HFFc6 (cell line): ENCODE measurements at regions not wholly inside any gene's neighbourhood (a gene's known extent, or its start where the extent isn't known, plus 50 kb on each side); places are given as distances from the start of the nearest gene placed in this dataset.

Experiments
- DNase-seq: peaks from one replicate; pipeline ENCODE4 v3.0.0-alpha.2; 2018
- H3K27ac Mint-ChIP-seq: 2 replicates; pipeline ENCODE4 v1.8.0; 2020; ENCODE audit warnings: mild to moderate bottlenecking, mixed read lengths
- H3K27me3 Mint-ChIP-seq: 2 replicates; pipeline ENCODE4 v1.8.0; 2021; ENCODE audit warnings: mild to moderate bottlenecking, moderate library complexity, mixed read lengths; ENCODE audit not compliant: insufficient read depth
- H3K36me3 Mint-ChIP-seq: 2 replicates; pipeline ENCODE4 v1.8.0; 2021; ENCODE audit warnings: low read depth, mixed read lengths
- H3K4me1 Mint-ChIP-seq: 2 replicates; pipeline ENCODE4 v1.8.0; 2020; ENCODE audit warnings: low read depth, mixed read lengths
- H3K4me3 Mint-ChIP-seq: 2 replicates; pipeline ENCODE4 v1.8.0; 2020; ENCODE audit warnings: mild to moderate bottlenecking, moderate library complexity, mixed read lengths
- H3K9me3 Mint-ChIP-seq: 2 replicates; pipeline ENCODE4 v1.8.0; 2020; ENCODE audit warnings: mild to moderate bottlenecking, mixed read lengths
- TF ChIP-seq, protein P1 (sequence below): fragments of 200-600 bp; sonication (generic); IDR thresholded peaks from 2 replicates; pipeline ENCODE4 v1.5.0; 2021; ENCODE audit warnings: antibody characterized with exemption, mild to moderate bottlenecking

DNA sequence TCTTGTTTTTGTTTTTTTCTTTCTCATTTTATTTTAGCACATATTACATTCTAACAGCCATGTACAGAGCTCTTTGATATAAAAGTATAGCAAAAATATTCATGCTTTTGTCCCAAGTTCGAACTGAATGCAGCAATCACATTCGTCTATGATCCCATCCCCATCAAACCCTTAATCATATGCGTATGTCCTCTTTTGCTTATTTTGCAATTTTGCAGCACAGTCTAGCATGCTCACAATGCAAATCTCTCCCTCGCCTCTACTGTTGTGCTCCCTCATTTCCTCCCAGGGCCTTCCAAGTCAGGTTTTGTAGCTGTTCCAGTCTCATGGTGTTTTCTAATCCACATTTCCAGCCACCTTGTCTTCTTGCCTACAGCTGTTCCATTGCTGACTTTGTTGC, 144.6 kb upstream of the VEPH1 start:
- Mint-ChIP-seq H3K4me3 (no peak overlapping the region), H3K9me3 (no peaks in the 10 kb centered on the region), H3K27me3 (peaks cover 7% of the 10 kb centered on the region), H3K4me1 (no peaks in the 10 kb centered on the region), H3K27ac (no peak overlapping the region), H3K36me3 (no peaks in the 10 kb centered on the region)
- TF ChIP-seq, protein P1, sequence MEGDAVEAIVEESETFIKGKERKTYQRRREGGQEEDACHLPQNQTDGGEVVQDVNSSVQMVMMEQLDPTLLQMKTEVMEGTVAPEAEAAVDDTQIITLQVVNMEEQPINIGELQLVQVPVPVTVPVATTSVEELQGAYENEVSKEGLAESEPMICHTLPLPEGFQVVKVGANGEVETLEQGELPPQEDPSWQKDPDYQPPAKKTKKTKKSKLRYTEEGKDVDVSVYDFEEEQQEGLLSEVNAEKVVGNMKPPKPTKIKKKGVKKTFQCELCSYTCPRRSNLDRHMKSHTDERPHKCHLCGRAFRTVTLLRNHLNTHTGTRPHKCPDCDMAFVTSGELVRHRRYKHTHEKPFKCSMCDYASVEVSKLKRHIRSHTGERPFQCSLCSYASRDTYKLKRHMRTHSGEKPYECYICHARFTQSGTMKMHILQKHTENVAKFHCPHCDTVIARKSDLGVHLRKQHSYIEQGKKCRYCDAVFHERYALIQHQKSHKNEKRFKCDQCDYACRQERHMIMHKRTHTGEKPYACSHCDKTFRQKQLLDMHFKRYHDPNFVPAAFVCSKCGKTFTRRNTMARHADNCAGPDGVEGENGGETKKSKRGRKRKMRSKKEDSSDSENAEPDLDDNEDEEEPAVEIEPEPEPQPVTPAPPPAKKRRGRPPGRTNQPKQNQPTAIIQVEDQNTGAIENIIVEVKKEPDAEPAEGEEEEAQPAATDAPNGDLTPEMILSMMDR: no peak
- no peak for DNase-seq

DNA sequence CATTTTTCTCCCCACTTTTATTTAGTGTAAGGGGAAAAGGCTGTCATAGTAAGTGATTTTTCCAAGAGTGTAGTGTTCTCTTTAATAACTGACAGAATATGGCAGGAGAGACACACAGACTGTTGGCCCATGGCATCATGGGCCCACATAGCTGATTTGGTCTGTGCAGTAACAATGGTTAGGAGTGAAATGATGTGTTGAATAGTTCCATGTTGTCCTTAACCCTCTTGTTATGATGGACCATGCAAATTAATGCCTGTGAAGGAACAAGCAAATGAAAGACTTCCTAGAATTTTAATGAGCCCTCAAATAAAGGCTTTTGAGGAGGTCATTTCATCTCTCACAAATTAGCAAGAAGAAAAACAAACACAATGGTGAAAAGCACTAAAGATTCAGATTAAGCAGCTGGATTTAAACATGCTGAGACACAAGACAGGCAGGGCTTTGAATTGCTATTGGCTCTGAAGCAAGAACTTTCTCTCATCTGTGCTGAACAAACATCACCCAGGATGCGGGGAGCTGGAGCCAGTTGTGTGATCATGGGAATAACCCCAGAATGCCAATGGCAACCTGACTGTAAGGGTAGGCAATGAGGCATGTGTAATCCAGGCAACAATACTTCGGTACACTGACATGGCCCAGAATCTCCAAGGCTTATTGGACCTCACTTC, 136.7 kb upstream of the VEPH1 start:
- no peaks in the 10 kb centered on the region for H3K4me1 Mint-ChIP-seq
- peaks cover 20% of the 10 kb centered on the region for H3K9me3 Mint-ChIP-seq
- H3K36me3 Mint-ChIP-seq: peaks cover 11% of the 10 kb centered on the region; the same call in 1 of the 2 replicates
- no peak for DNase-seq
- H3K27me3 Mint-ChIP-seq: peaks cover 16% of the 10 kb centered on the region
- no peak overlapping the region for H3K4me3 Mint-ChIP-seq
- TF ChIP-seq, protein P1: no peak
- no peak overlapping the region for H3K27ac Mint-ChIP-seq

DNA sequence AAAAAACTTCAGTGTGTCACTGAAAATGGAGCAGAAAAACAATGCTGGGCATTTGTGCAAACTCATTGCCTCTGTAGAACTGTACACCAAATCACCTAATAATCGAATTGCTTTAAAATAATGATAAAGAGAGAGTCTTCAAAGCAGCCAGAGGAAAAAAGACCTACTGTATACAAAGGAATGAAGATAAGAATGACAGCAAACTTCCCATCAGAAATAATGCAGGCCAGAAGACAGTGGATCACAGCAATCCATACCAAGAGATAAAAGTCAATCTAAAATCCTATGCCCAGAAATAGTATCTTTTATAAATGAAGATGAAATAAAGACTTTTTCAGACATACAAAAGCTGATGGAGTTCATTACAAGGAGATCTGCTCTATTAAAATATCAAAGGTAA, 134.7 kb upstream of the VEPH1 start:
- H3K4me3 Mint-ChIP-seq: no peak overlapping the region
- no peaks in the 10 kb centered on the region for H3K4me1 Mint-ChIP-seq
- DNase-seq: no peak

DNA sequence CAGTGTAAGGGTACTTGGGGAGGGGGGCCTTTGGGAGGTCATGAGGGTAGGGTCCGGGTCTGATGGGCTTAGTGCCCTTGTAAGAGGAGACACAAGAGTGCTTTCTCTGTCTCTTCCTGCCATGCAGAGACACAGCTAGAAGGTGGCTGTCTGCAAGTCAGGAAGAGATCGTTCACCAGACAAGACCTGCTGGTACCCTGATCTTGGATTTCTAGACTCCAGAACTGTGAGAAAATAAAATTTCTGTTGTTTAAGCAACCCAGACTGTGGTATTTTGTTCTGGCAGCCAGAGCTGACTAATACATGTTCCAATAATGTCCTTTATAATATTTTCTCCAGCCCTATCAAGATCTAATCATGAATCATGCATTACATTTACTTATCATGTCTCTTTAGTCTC, 130.0 kb upstream of the VEPH1 start:
- no peak for DNase-seq
- no peak overlapping the region for H3K27ac Mint-ChIP-seq
- peaks cover 11% of the 10 kb centered on the region; the same call in 1 of the 2 replicates for H3K36me3 Mint-ChIP-seq
- H3K4me1 Mint-ChIP-seq: peaks cover 7% of the 10 kb centered on the region; the same call in 1 of the 2 replicates
- peaks cover 14% of the 10 kb centered on the region for H3K9me3 Mint-ChIP-seq
- TF ChIP-seq, protein P1: no peak
- no peak overlapping the region for H3K4me3 Mint-ChIP-seq
- peaks cover 13% of the 10 kb centered on the region for H3K27me3 Mint-ChIP-seq

More for the DNA sequence above, 134.7 kb upstream of the VEPH1 start:
- Mint-ChIP-seq H3K9me3 (peaks cover 20% of the 10 kb centered on the region), H3K36me3 (peaks cover 11% of the 10 kb centered on the region; the same call in 1 of the 2 replicates), H3K27ac (no peak overlapping the region), H3K27me3 (peaks cover 12% of the 10 kb centered on the region)
- TF ChIP-seq, protein P1: no peak

DNA sequence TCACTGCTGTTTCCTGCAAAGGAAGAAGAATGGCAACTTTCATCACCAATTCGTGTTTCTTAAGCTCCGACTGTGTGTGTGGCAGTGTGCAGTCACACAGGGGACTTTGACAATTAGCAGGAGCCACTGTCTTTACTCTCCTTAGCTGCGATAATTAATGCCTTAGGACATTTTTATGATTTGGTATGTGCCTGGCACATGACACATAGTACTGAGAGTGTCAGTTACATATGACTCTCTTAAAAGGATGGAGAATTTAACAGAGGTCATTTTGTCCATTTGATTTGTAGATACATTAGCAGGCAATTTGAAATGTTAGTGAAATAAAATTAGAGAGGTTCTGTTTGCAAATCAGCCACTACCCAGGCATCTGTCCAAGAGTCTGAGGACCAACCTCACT, 128.9 kb upstream of the VEPH1 start:
- Mint-ChIP-seq H3K36me3 (peaks cover 2% of the 10 kb centered on the region; the same call in 1 of the 2 replicates), H3K27ac (no peak overlapping the region), H3K9me3 (peaks cover 6% of the 10 kb centered on the region), H3K27me3 (peaks cover 13% of the 10 kb centered on the region), H3K4me3 (no peak overlapping the region), H3K4me1 (peaks cover 7% of the 10 kb centered on the region; the same call in 1 of the 2 replicates)
- DNase-seq: no peak
- TF ChIP-seq, protein P1: no peak
